AG04450 (cell line): ENCODE measurements at regions not wholly inside any gene's neighbourhood (a gene's known extent, or its start where the extent isn't known, plus 50 kb on each side); places are given as distances from the start of the nearest gene placed in this dataset.

Experiments
- CTCF ChIA-PET: fragments of 300-600, 350-600 bp; formaldehyde crosslinking; extraction: SDS; loops from one replicate; lab custom pipeline; 2022; ENCODE audit warnings: antibody characterized with exemption, inconsistent platforms; lab: Charles Lee
- POLR2A ChIA-PET: fragments of 350-600 bp; formaldehyde crosslinking; extraction: SDS; loops from one replicate; lab custom pipeline; 2021; ENCODE audit warnings: antibody characterized with exemption, inconsistent platforms; lab: Yijun Ruan, JAX
- DNase-seq: peaks from one replicate; pipeline ENCODE4 v3.0.0-alpha.2; 2011; ENCODE audit warnings: low read depth, low spot score
- H3K27ac ChIP-seq: one replicate; pipeline ENCODE4 v1.5.1; 2012; ENCODE audit warnings: low read depth, low read length, control low read depth
- H3K27me3 ChIP-seq: one replicate; pipeline ENCODE4 v1.6.0; 2012; ENCODE audit warnings: low read length; ENCODE audit not compliant: control insufficient read depth, insufficient read depth
- H3K4me3 ChIP-seq: 2 replicates; pipeline ENCODE4 v1.5.1; 2011; ENCODE audit warnings: mild to moderate bottlenecking, low read depth, low read length, control low read depth
- H3K9me3 ChIP-seq: 2 replicates; pipeline ENCODE4 v1.5.1; 2012; ENCODE audit warnings: low read length; ENCODE audit not compliant: control insufficient read depth, insufficient read depth
- TF ChIP-seq, protein P1 (sequence below): IDR thresholded peaks from 2 replicates; pipeline ENCODE4 v1.5.1; 2011; ENCODE audit warnings: low read depth, low read length, control low read depth, inconsistent platforms

DNA sequence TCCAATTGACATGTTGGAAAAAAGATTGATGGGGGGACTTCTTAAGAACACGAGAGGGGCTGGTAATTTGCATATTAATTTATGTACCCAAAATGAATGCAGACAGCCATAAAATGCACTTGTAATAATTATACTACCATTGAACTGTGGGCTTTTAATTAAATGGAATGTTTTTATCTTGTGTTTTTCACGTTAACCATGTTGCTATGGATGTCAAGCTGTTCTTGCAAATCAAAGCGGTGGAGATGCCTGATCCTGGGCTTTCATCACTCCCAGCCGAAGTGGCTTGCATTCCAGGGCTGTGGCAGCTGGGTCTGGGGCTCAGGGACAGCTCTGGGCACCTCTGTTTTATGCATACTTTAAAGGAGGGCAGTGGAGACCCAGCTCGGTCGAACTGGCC lies 179.4 kb upstream of the TMTC4 start:
- Histone ChIP-seq H3K27me3 (no peaks in the 10 kb centered on the region), H3K4me3 (no peak overlapping the region), H3K27ac (no peak overlapping the region), H3K9me3 (no peaks in the 10 kb centered on the region)
- ChIA-PET POLR2A (no interaction called here), CTCF (no interaction called here)
- DNase-seq, result no peak
- TF ChIP-seq, protein P1, sequence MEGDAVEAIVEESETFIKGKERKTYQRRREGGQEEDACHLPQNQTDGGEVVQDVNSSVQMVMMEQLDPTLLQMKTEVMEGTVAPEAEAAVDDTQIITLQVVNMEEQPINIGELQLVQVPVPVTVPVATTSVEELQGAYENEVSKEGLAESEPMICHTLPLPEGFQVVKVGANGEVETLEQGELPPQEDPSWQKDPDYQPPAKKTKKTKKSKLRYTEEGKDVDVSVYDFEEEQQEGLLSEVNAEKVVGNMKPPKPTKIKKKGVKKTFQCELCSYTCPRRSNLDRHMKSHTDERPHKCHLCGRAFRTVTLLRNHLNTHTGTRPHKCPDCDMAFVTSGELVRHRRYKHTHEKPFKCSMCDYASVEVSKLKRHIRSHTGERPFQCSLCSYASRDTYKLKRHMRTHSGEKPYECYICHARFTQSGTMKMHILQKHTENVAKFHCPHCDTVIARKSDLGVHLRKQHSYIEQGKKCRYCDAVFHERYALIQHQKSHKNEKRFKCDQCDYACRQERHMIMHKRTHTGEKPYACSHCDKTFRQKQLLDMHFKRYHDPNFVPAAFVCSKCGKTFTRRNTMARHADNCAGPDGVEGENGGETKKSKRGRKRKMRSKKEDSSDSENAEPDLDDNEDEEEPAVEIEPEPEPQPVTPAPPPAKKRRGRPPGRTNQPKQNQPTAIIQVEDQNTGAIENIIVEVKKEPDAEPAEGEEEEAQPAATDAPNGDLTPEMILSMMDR, result no peak

DNA sequence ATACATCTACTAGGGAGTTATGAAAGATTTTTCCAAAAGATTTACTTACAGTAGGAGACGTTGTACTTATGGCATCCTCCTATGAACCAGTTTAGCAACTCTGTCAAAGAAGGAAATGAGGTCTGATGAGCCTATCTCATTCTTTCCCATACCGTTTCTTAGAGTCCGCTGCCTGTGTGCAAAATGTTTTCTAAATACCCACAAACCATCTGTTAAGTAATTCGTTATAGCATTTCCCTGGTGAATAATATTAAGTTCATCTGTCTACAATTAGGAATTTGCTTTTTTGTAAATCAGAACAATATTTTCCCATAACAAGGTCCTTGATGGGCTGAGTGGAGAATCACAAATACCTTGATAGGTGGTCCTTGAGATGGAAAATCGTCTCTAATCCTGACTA lies 178.8 kb upstream of the TMTC4 start:
- TF ChIP-seq, protein P1, result no peak
- no peak overlapping the region for H3K27ac ChIP-seq
- H3K4me3 ChIP-seq, result no peak overlapping the region
- CTCF ChIA-PET, result no interaction called here
- H3K9me3 ChIP-seq, result no peaks in the 10 kb centered on the region
- POLR2A ChIA-PET, result no interaction called here
- H3K27me3 ChIP-seq, result no peaks in the 10 kb centered on the region
- no peak for DNase-seq

DNA sequence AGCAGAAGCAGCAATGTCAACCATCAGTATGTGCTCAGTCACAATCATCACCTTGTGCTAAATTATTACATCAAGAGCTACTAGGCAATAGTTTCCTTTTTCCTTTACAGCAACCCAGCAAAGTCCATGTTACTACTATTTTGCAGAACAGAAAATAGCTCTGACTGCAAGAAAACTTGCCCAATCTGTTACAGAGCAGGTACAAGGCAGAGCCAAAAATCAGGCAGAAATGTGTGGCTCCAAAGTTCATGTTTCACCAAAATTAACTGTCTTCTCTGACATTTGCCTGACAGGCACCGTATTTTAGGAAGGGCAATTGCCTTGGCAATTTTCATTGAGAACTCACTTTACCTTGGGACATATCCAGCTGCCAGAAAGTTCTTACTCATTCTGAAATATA lies 177.6 kb upstream of the TMTC4 start:
- ChIA-PET CTCF (no interaction called here), POLR2A (no interaction called here)
- no peak overlapping the region for H3K4me3 ChIP-seq
- H3K27me3 ChIP-seq, result no peaks in the 10 kb centered on the region
- TF ChIP-seq, protein P1, result no peak
- no peak for DNase-seq
- no peak overlapping the region for H3K27ac ChIP-seq
- no peaks in the 10 kb centered on the region for H3K9me3 ChIP-seq

DNA sequence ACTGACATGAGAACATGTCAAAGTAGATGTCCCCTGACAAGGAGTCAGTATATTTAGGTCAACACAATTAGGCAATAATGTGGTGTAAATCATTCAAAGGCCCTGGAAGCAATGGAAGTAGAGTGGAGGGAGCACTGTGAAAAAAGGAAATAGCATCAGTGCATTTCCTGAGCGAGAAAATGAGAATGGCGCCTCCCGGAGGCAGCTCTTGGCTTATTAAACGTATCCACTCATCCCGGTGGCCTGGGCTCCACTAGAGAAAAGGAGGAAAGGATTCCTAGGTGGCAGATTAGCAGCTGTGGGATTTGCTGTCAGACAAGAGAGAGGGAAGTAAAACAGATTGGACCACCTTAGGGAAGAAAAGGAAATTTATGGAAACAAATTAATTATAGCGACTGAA lies 173.7 kb upstream of the TMTC4 start:
- Histone ChIP-seq H3K4me3 (no peak overlapping the region), H3K27me3 (no peaks in the 10 kb centered on the region), H3K9me3 (no peaks in the 10 kb centered on the region), H3K27ac (no peak overlapping the region)
- ChIA-PET CTCF (no interaction called here), POLR2A (no interaction called here)
- TF ChIP-seq, protein P1, result no peak
- no peak for DNase-seq

DNA sequence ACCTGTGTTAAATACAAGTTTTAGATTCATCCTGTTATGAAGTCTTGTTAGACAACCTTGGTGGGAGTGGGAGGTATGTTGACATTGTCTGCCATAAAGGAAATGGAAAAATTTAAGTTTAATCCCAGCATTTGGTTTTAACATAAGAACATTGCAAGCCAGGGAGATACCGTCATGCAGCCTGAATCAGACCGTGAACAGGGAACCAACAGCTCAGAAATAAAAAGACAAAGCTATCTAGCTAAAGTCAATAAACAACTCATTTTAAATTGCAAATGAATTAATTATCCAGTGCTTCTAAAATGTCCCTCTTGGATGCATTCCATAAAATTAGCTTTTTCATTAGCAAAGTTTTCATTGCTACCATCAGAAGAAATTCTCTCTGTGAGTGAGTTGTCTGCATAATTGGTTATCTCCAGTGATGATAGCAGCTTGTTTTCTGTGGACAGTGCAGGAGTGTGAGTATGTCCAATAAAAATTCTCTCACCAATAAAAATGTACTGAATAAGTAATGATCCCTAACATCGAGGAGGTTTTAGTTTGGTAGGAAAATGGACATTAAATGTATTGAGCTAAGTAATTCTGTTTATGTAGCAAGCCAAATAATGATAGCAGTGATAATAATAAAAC lies 170.6 kb upstream of the TMTC4 start:
- ChIA-PET POLR2A (no interaction called here), CTCF (interaction anchor here (1.1 to 1.7 kb wide), 2 partner anchors 16 to 123 kb away, joined by 3 to 4 read pairs; no protein-coding TSS in a partner anchor)
- Histone ChIP-seq H3K9me3 (no peaks in the 10 kb centered on the region), H3K27me3 (no peaks in the 10 kb centered on the region), H3K4me3 (no peak overlapping the region), H3K27ac (no peak overlapping the region)
- TF ChIP-seq, protein P1, result no peak
- DNase-seq, result no peak
